ENCODE measurements at regions not wholly inside any gene's neighbourhood (a gene's known extent, or its start where the extent isn't known, plus 50 kb on each side); places are given as distances from the start of the nearest gene placed in this dataset.

- TF ChIP-seq, protein P1, sequence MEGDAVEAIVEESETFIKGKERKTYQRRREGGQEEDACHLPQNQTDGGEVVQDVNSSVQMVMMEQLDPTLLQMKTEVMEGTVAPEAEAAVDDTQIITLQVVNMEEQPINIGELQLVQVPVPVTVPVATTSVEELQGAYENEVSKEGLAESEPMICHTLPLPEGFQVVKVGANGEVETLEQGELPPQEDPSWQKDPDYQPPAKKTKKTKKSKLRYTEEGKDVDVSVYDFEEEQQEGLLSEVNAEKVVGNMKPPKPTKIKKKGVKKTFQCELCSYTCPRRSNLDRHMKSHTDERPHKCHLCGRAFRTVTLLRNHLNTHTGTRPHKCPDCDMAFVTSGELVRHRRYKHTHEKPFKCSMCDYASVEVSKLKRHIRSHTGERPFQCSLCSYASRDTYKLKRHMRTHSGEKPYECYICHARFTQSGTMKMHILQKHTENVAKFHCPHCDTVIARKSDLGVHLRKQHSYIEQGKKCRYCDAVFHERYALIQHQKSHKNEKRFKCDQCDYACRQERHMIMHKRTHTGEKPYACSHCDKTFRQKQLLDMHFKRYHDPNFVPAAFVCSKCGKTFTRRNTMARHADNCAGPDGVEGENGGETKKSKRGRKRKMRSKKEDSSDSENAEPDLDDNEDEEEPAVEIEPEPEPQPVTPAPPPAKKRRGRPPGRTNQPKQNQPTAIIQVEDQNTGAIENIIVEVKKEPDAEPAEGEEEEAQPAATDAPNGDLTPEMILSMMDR (IDR thresholded peaks at IDR 0.05; ENCODE audit: control insufficient read depth, extremely low read depth, insufficient read depth): no peak
- H3K4me3 ChIP-seq (ENCODE audit: low read depth, low read length): no peak overlapping the region
- no peak for DNase-seq (ENCODE audit: low read depth)
Measured at GRCh38 chr1:214846276-214846675, 236.3 kb upstream of the KCNK2 start.

DNA sequence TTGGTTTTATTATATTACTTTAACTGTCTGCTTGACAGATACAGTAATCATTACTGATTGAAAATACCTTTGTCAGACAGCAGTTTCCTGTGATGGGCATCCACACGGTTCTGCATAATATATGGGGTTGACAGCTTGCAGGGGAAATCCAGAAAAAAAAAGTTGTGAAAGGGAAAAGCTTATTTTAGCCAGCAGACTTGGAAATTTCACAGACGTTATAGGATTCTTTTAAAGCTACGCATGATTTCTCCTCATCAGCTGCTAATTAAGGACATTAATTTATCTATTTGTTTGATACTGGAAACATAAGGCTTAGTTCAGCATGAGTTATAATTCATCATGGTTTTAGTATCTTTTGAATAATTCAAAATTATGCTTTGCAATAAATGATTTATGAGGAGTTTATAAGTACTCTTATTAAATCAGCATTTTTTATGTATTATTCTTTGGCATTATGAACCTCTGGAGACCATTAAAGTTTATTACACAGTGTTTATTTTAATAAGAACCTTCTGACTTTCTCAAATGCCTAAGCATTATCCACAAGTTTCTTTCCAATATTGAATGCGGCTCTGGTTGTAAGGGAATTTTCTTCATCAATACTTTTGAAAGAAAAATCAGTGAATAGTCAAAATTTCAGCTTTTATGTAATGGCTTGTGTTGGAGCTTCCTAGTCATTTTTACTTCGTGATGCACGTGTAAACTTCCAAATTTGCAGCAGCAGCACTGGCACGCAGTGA is 235.3 kb upstream of the KCNK2 start:
- no peak overlapping the region for H3K4me3 ChIP-seq (ENCODE audit: low read depth, low read length)

GRCh38 chr1:214848101-214848500 is 234.4 kb upstream of the KCNK2 start:
- no peak overlapping the region for H3K4me3 ChIP-seq (ENCODE audit: low read depth, low read length)
- TF ChIP-seq, protein P1 (IDR thresholded peaks at IDR 0.05; ENCODE audit: control insufficient read depth, extremely low read depth, insufficient read depth): no peak
- DNase-seq (ENCODE audit: low read depth): no peak

More for the DNA sequence above, 235.3 kb upstream of the KCNK2 start:
- TF ChIP-seq, protein P1 (IDR thresholded peaks at IDR 0.05; ENCODE audit: control insufficient read depth, extremely low read depth, insufficient read depth): no peak
- DNase-seq (ENCODE audit: low read depth): no peak

DNA sequence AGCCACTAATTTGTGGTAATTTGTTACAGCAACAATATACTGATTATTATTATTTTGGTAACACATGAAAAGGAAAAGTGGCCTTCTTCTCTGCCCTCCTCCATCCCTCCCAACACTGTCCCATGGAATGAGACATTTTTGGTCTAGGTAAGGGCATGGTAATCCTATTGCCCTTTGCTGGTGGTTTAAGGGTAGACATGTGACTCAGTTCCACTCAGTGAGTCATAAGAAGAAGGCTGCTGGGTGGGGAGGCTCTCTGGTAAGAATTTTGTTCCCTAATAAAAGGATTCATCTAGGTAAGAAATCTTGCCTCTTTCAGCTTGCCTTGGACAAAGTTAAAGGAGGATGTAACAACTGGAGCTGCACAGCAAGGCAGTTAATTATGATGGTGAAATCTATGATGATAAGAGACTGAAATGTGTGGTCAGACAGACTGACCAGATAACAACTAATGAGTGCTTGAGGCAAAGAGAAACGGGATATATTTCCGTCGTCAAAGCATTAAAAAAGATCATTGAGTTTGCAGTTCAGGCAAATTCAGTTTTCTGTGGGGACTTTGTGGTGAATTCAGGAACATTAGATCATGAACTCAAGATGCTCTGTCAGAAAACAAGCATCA is 232.0 kb upstream of the KCNK2 start:
- DNase-seq (ENCODE audit: low read depth): no peak
- TF ChIP-seq, protein P1 (IDR thresholded peaks at IDR 0.05; ENCODE audit: control insufficient read depth, extremely low read depth, insufficient read depth): no peak

GRCh38 chr1:214853340-214853739 is 229.2 kb upstream of the KCNK2 start:
- TF ChIP-seq, protein P1 (IDR thresholded peaks at IDR 0.05; ENCODE audit: control insufficient read depth, extremely low read depth, insufficient read depth): no peak
- H3K4me3 ChIP-seq (ENCODE audit: low read depth, low read length): no peak overlapping the region
- no peak for DNase-seq (ENCODE audit: low read depth)

More for the DNA sequence above, 232.0 kb upstream of the KCNK2 start:
- H3K4me3 ChIP-seq (ENCODE audit: low read depth, low read length): no peak overlapping the region

DNA sequence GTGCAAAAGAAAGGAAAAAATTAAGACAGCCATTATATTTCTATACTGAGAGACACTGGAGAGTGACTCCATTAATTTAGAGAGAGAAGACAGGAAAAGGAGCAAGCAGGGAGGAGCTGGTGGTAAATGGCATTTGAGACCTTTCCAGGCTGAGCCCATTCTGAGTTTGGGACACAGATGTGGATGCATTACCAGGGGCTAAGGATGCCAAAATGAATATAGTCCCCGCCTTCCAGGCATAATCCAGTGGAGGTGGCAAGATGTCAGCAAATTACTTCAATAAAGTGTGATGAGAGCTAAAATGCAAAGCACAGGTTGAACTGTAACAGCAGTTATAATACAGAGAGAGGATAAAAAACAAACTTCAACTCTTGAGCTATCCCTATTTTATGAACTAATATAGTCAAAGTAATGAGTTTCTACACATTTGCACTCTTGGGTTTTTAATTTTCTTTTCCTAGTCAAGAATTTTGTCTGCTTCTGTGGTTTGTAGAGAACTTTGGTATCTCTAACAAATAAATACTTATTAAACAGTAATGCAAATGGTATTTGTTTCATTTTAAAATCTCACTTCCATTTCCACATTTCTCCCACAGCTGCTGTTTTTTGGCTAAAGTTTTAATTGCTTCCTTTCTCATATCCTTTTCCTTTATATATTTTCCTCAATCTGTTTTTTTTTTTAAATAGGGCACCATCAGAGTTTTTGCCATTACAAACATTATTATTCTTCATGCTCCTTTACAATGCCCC is 228.2 kb upstream of the KCNK2 start:
- H3K4me3 ChIP-seq (ENCODE audit: low read depth, low read length): no peak overlapping the region
- DNase-seq (ENCODE audit: low read depth): no peak
- TF ChIP-seq, protein P1 (IDR thresholded peaks at IDR 0.05; ENCODE audit: control insufficient read depth, extremely low read depth, insufficient read depth): no peak
